Activated CD4-positive, alpha-beta T cell treated with anti-CD3 and anti-CD28 coated beads, Interleukin-2, amount 10 ng/mL, durations not matched to agents 7 days and 5 days (primary cell): ENCODE measurements at regions not wholly inside any gene's neighbourhood (a gene's known extent, or its start where the extent isn't known, plus 50 kb on each side); places are given as distances from the start of the nearest gene placed in this dataset.
"Not testable (repeated sequence)": the region's sequence is repeated elsewhere in the genome, so short reads cannot be mapped to it uniquely, and the experiment has no call there.

Experiments used
- CTCF ChIA-PET: fragments of 350-600 bp; sonication (Branson Sonifier 250); formaldehyde crosslinking; loops from one replicate; lab custom pipeline; 2021; ENCODE audit warnings: antibody characterized with exemption; lab: Charles Lee
- POLR2A ChIA-PET: fragments of 350-600 bp; sonication (Branson Sonifier 250); formaldehyde crosslinking; loops from one replicate; lab custom pipeline; 2021; ENCODE audit warnings: antibody characterized with exemption; lab: Charles Lee
- DNase-seq: peaks from one replicate; pipeline ENCODE4 v3.0.0-alpha.2; 2020
- H3K27ac Mint-ChIP-seq: one replicate; pipeline ENCODE4 v1.8.0; 2021; ENCODE audit warnings: mild to moderate bottlenecking, moderate library complexity, mixed read lengths
- H3K27me3 Mint-ChIP-seq: one replicate; pipeline ENCODE4 v1.8.0; 2021; ENCODE audit warnings: mixed read lengths
- H3K36me3 Mint-ChIP-seq: one replicate; pipeline ENCODE4 v1.8.0; 2021; ENCODE audit warnings: low read depth, mixed read lengths
- H3K4me1 Mint-ChIP-seq: one replicate; pipeline ENCODE4 v1.8.0; 2021; ENCODE audit warnings: mixed read lengths
- H3K4me3 Mint-ChIP-seq: one replicate; pipeline ENCODE4 v1.8.0; 2021; ENCODE audit warnings: mild to moderate bottlenecking, moderate library complexity, mixed read lengths
- H3K9me3 Mint-ChIP-seq: one replicate; pipeline ENCODE4 v1.8.0; 2021; ENCODE audit warnings: mixed read lengths

- no peaks in the 10 kb centered on the region for H3K4me1 Mint-ChIP-seq
- peaks cover 16% of the 10 kb centered on the region for H3K9me3 Mint-ChIP-seq
- H3K36me3 Mint-ChIP-seq: no peaks in the 10 kb centered on the region
- CTCF ChIA-PET: no interaction called here
- DNase-seq: no peak
- no peak overlapping the region for H3K4me3 Mint-ChIP-seq
- no peak overlapping the region for H3K27ac Mint-ChIP-seq
- no peaks in the 10 kb centered on the region for H3K27me3 Mint-ChIP-seq
- POLR2A ChIA-PET: no interaction called here
These were observed 1009.6 kb upstream of the DDX18 start for GRCh38 chr2:116804901-116805300.

- H3K27me3 Mint-ChIP-seq, H3K4me3 Mint-ChIP-seq, CTCF ChIA-PET, POLR2A ChIA-PET, H3K4me1 Mint-ChIP-seq, H3K36me3 Mint-ChIP-seq, H3K27ac Mint-ChIP-seq, DNase-seq: not testable (repeated sequence)
- peaks cover 13% of the 10 kb centered on the region for H3K9me3 Mint-ChIP-seq
These were observed 1008.0 kb upstream of the DDX18 start for GRCh38 chr2:116806505-116806904.

- ChIA-PET CTCF (no interaction called here), POLR2A (no interaction called here)
- Mint-ChIP-seq H3K36me3 (no peaks in the 10 kb centered on the region), H3K9me3 (peaks cover 10% of the 10 kb centered on the region), H3K4me1 (no peaks in the 10 kb centered on the region), H3K27me3 (no peaks in the 10 kb centered on the region), H3K27ac (no peak overlapping the region), H3K4me3 (no peak overlapping the region)
- DNase-seq: no peak
These were observed 1005.4 kb upstream of the DDX18 start for GRCh38 chr2:116809109-116809508.

- CTCF ChIA-PET: no interaction called here
- Mint-ChIP-seq H3K4me3 (no peak overlapping the region), H3K27me3 (no peaks in the 10 kb centered on the region), H3K36me3 (no peaks in the 10 kb centered on the region), H3K9me3 (peaks cover 6% of the 10 kb centered on the region), H3K4me1 (no peaks in the 10 kb centered on the region), H3K27ac (no peak overlapping the region)
- POLR2A ChIA-PET: no interaction called here
- DNase-seq: no peak
These were observed 1004.4 kb upstream of the DDX18 start for GRCh38 chr2:116810071-116810470.

- Mint-ChIP-seq H3K36me3 (no peaks in the 10 kb centered on the region), H3K4me3 (no peak overlapping the region), H3K27ac (no peak overlapping the region), H3K27me3 (no peaks in the 10 kb centered on the region), H3K4me1 (no peaks in the 10 kb centered on the region), H3K9me3 (peaks cover 5% of the 10 kb centered on the region)
- DNase-seq: no peak
- CTCF ChIA-PET: no interaction called here
- POLR2A ChIA-PET: no interaction called here
These were observed 1003.8 kb upstream of the DDX18 start for GRCh38 chr2:116810645-116811044.

- POLR2A ChIA-PET: no interaction called here
- no peaks in the 10 kb centered on the region for H3K36me3 Mint-ChIP-seq
These were observed 995.1 kb upstream of the DDX18 start for GRCh38 chr2:116819355-116819754.

GRCh38 chr2:116820986-116821385, 993.5 kb upstream of the DDX18 start:
- H3K36me3 Mint-ChIP-seq: no peaks in the 10 kb centered on the region
- H3K27ac Mint-ChIP-seq: no peak overlapping the region
- no peak for DNase-seq
- no peaks in the 10 kb centered on the region for H3K27me3 Mint-ChIP-seq
- POLR2A ChIA-PET: no interaction called here
- H3K4me1 Mint-ChIP-seq: no peaks in the 10 kb centered on the region
- peaks cover 7% of the 10 kb centered on the region for H3K9me3 Mint-ChIP-seq
- H3K4me3 Mint-ChIP-seq: no peak overlapping the region
- CTCF ChIA-PET: interaction anchor here (0.7 kb wide), 1 partner anchor 26 kb away, joined by 5 read pairs; no protein-coding TSS in a partner anchor

More at GRCh38 chr2:116819355-116819754, 995.1 kb upstream of the DDX18 start:
- Mint-ChIP-seq H3K9me3 (peaks cover 10% of the 10 kb centered on the region), H3K27ac (no peak overlapping the region), H3K27me3 (no peaks in the 10 kb centered on the region), H3K4me3 (no peak overlapping the region), H3K4me1 (no peaks in the 10 kb centered on the region)
- CTCF ChIA-PET: no interaction called here
- DNase-seq: no peak

- H3K9me3 Mint-ChIP-seq, H3K4me3 Mint-ChIP-seq, DNase-seq, POLR2A ChIA-PET, H3K27me3 Mint-ChIP-seq, H3K27ac Mint-ChIP-seq, H3K36me3 Mint-ChIP-seq, H3K4me1 Mint-ChIP-seq, CTCF ChIA-PET: not testable (repeated sequence)
These were observed 984.9 kb upstream of the DDX18 start for GRCh38 chr2:116829543-116829942.

- no peaks in the 10 kb centered on the region for H3K36me3 Mint-ChIP-seq
- H3K27me3 Mint-ChIP-seq: no peaks in the 10 kb centered on the region
- H3K27ac Mint-ChIP-seq: no peak overlapping the region
- peaks cover 5% of the 10 kb centered on the region for H3K9me3 Mint-ChIP-seq
- no peaks in the 10 kb centered on the region for H3K4me1 Mint-ChIP-seq
- no peak for DNase-seq
- no peak overlapping the region for H3K4me3 Mint-ChIP-seq
- POLR2A ChIA-PET: no interaction called here
- CTCF ChIA-PET: no interaction called here
These were observed 982.3 kb upstream of the DDX18 start for GRCh38 chr2:116832148-116832547.

- CTCF ChIA-PET: no interaction called here
- no peak overlapping the region for H3K27ac Mint-ChIP-seq
- H3K4me3 Mint-ChIP-seq: no peak overlapping the region
- no peak for DNase-seq
- H3K27me3 Mint-ChIP-seq: no peaks in the 10 kb centered on the region
- POLR2A ChIA-PET: no interaction called here
- no peaks in the 10 kb centered on the region for H3K4me1 Mint-ChIP-seq
- H3K36me3 Mint-ChIP-seq: no peaks in the 10 kb centered on the region
- peaks cover 5% of the 10 kb centered on the region for H3K9me3 Mint-ChIP-seq
These were observed 981.4 kb upstream of the DDX18 start for GRCh38 chr2:116833052-116833451.

GRCh38 chr2:116842164-116842563, 972.3 kb upstream of the DDX18 start:
- no peak overlapping the region for H3K27ac Mint-ChIP-seq
- no peaks in the 10 kb centered on the region for H3K27me3 Mint-ChIP-seq
- CTCF ChIA-PET: no interaction called here
- no peaks in the 10 kb centered on the region for H3K36me3 Mint-ChIP-seq
- POLR2A ChIA-PET: no interaction called here
- no peaks in the 10 kb centered on the region for H3K4me1 Mint-ChIP-seq
- DNase-seq: no peak
- H3K4me3 Mint-ChIP-seq: no peak overlapping the region
- no peaks in the 10 kb centered on the region for H3K9me3 Mint-ChIP-seq

- DNase-seq: no peak
- CTCF ChIA-PET: no interaction called here
- H3K4me1 Mint-ChIP-seq: no peaks in the 10 kb centered on the region
These were observed 954.8 kb upstream of the DDX18 start for GRCh38 chr2:116859708-116860107.

GRCh38 chr2:116874021-116874420, 940.5 kb upstream of the DDX18 start:
- Mint-ChIP-seq H3K27ac (no peak overlapping the region), H3K27me3 (no peaks in the 10 kb centered on the region), H3K9me3 (peaks cover 17% of the 10 kb centered on the region), H3K36me3 (no peaks in the 10 kb centered on the region), H3K4me1 (no peaks in the 10 kb centered on the region), H3K4me3 (no peak overlapping the region)
- CTCF ChIA-PET: no interaction called here
- POLR2A ChIA-PET: no interaction called here
- no peak for DNase-seq

More at GRCh38 chr2:116859708-116860107, 954.8 kb upstream of the DDX18 start:
- Mint-ChIP-seq H3K36me3 (no peaks in the 10 kb centered on the region), H3K4me3 (no peak overlapping the region), H3K9me3 (peaks cover 22% of the 10 kb centered on the region), H3K27me3 (no peaks in the 10 kb centered on the region), H3K27ac (no peak overlapping the region)
- POLR2A ChIA-PET: no interaction called here

- no peaks in the 10 kb centered on the region for H3K36me3 Mint-ChIP-seq
- no peaks in the 10 kb centered on the region for H3K27me3 Mint-ChIP-seq
- peaks cover 19% of the 10 kb centered on the region for H3K9me3 Mint-ChIP-seq
- CTCF ChIA-PET: no interaction called here
- DNase-seq: no peak
- H3K4me3 Mint-ChIP-seq: no peak overlapping the region
- H3K27ac Mint-ChIP-seq: no peak overlapping the region
- no peaks in the 10 kb centered on the region for H3K4me1 Mint-ChIP-seq
- POLR2A ChIA-PET: no interaction called here
These were observed 937.2 kb upstream of the DDX18 start for GRCh38 chr2:116877274-116877673.
